Osteocyte (in vitro differentiated cells): ENCODE measurements at regions not wholly inside any gene's neighbourhood (a gene's known extent, or its start where the extent isn't known, plus 50 kb on each side); places are given as distances from the start of the nearest gene placed in this dataset.

ENCODE experiments used
- DNase-seq: peaks from one replicate; pipeline ENCODE4 v3.0.0; 2021; ENCODE audit warnings: mixed read lengths; ENCODE audit not compliant: unreplicated experiment; ENCODE audit errors: extremely low spot score
- H3K27ac Mint-ChIP-seq: one replicate; pipeline ENCODE4 v1.8.0; 2021; ENCODE audit warnings: mild to moderate bottlenecking, mixed read lengths; ENCODE audit not compliant: unreplicated experiment
- H3K27me3 Mint-ChIP-seq: one replicate; pipeline ENCODE4 v1.8.0; 2021; ENCODE audit warnings: mixed read lengths; ENCODE audit not compliant: unreplicated experiment
- H3K36me3 Mint-ChIP-seq: one replicate; pipeline ENCODE4 v1.8.0; 2021; ENCODE audit warnings: mixed read lengths; ENCODE audit not compliant: unreplicated experiment
- H3K4me1 Mint-ChIP-seq: one replicate; pipeline ENCODE4 v1.8.0; 2021; ENCODE audit warnings: mixed read lengths; ENCODE audit not compliant: unreplicated experiment
- H3K4me3 Mint-ChIP-seq: one replicate; pipeline ENCODE4 v1.8.0; 2021; ENCODE audit warnings: mild to moderate bottlenecking, moderate library complexity, mixed read lengths; ENCODE audit not compliant: unreplicated experiment
- H3K9me3 Mint-ChIP-seq: one replicate; pipeline ENCODE4 v1.8.0; 2021; ENCODE audit warnings: mixed read lengths; ENCODE audit not compliant: unreplicated experiment
- CTCF ChIP-seq: fragments of 200-600 bp; sonication (generic); IDR thresholded peaks from 2 replicates; pipeline ENCODE4 v1.5.0; 2021; ENCODE audit warnings: antibody characterized with exemption, mild to moderate bottlenecking, moderate library complexity

- DNase-seq: no peak
- Mint-ChIP-seq H3K27ac (no peak overlapping the region), H3K9me3 (peaks cover 5% of the 10 kb centered on the region), H3K36me3 (peaks cover 2% of the 10 kb centered on the region), H3K27me3 (no peaks in the 10 kb centered on the region), H3K4me1 (peaks cover 23% of the 10 kb centered on the region), H3K4me3 (no peak overlapping the region)
- no peak for TF ChIP-seq CTCF
These were observed 365.0 kb downstream of the LTN1 start for GRCh38 chr21:28627691-28628090.

GRCh38 chr21:28627261-28627660 is 365.4 kb downstream of the LTN1 start:
- Mint-ChIP-seq H3K27me3 (no peaks in the 10 kb centered on the region), H3K9me3 (peaks cover 10% of the 10 kb centered on the region), H3K4me1 (peaks cover 18% of the 10 kb centered on the region), H3K36me3 (peaks cover 2% of the 10 kb centered on the region), H3K27ac (no peak overlapping the region), H3K4me3 (no peak overlapping the region)
- no peak for TF ChIP-seq CTCF
- no peak for DNase-seq

- no peak overlapping the region for H3K27ac Mint-ChIP-seq
- H3K9me3 Mint-ChIP-seq: peaks cover 24% of the 10 kb centered on the region
These were observed 368.1 kb downstream of the LTN1 start for GRCh38 chr21:28624626-28625025.

GRCh38 chr21:28617300-28617699 is 375.4 kb downstream of the LTN1 start:
- no peaks in the 10 kb centered on the region for H3K36me3 Mint-ChIP-seq
- no peak overlapping the region for H3K4me3 Mint-ChIP-seq
- no peak overlapping the region for H3K27ac Mint-ChIP-seq
- H3K9me3 Mint-ChIP-seq: peaks cover 14% of the 10 kb centered on the region
- no peak for DNase-seq
- no peak for TF ChIP-seq CTCF
- H3K27me3 Mint-ChIP-seq: no peaks in the 10 kb centered on the region
- H3K4me1 Mint-ChIP-seq: peaks cover 7% of the 10 kb centered on the region

More at GRCh38 chr21:28624626-28625025, 368.1 kb downstream of the LTN1 start:
- TF ChIP-seq CTCF: no peak
- H3K36me3 Mint-ChIP-seq: peaks cover 2% of the 10 kb centered on the region
- no peak overlapping the region for H3K4me3 Mint-ChIP-seq
- no peaks in the 10 kb centered on the region for H3K27me3 Mint-ChIP-seq
- peaks cover 11% of the 10 kb centered on the region for H3K4me1 Mint-ChIP-seq
- DNase-seq: no peak

- Mint-ChIP-seq H3K27me3 (no peaks in the 10 kb centered on the region), H3K4me1 (peaks cover 7% of the 10 kb centered on the region), H3K4me3 (no peak overlapping the region), H3K36me3 (no peaks in the 10 kb centered on the region), H3K27ac (no peak overlapping the region), H3K9me3 (no peaks in the 10 kb centered on the region)
- no peak for DNase-seq
- no peak for TF ChIP-seq CTCF
These were observed 377.4 kb downstream of the LTN1 start for GRCh38 chr21:28615276-28615675.
